ENCODE measurements at regions not wholly inside any gene's neighbourhood (a gene's known extent, or its start where the extent isn't known, plus 50 kb on each side); places are given as distances from the start of the nearest gene placed in this dataset.

DNA sequence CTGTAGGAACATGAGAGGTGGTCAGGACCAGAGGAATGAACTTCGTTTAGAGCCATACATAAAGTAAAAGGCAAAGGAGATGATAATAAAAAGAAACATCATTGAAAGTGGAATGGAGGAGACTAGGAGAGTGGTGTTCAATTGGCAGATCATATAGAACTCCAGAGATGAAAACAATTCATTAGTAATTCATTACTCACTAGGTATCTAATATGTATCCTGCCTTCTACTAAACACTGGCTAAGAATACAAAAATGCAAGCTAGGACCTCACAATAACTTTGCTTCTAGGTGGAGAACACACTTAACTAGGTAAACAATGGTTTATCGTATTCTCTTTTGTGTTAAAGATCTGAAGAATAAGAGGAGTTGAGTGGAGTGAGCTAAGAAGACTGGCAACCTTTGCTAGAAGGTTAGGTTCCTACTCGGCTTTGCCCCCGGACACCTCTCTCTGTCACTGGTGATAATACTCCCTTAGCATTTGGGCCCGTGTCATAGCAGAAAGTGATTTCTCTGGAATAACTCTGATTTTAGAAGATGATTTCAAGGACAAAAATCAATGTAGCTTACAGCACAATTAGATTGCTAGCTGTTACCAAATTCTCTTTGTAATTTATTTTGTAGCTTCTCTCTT, 88.6 kb upstream of the IFNE start:
- H3K4me3 ChIP-seq (replicated peaks; ENCODE audit: low read depth, low read length): no peak overlapping the region
- TF ChIP-seq CTCF (IDR thresholded peaks at IDR 0.05; ENCODE audit: low read length, missing control alignments): no peak
- no peak for DNase-seq (ENCODE audit: low read depth)

GRCh38 chr9:21574261-21574660, 92.1 kb upstream of the IFNE start:
- TF ChIP-seq CTCF (IDR thresholded peaks at IDR 0.05; ENCODE audit: low read length, missing control alignments): no peak
- H3K4me3 ChIP-seq (replicated peaks; ENCODE audit: low read depth, low read length): no peak overlapping the region
- DNase-seq (ENCODE audit: low read depth): no peak

DNA sequence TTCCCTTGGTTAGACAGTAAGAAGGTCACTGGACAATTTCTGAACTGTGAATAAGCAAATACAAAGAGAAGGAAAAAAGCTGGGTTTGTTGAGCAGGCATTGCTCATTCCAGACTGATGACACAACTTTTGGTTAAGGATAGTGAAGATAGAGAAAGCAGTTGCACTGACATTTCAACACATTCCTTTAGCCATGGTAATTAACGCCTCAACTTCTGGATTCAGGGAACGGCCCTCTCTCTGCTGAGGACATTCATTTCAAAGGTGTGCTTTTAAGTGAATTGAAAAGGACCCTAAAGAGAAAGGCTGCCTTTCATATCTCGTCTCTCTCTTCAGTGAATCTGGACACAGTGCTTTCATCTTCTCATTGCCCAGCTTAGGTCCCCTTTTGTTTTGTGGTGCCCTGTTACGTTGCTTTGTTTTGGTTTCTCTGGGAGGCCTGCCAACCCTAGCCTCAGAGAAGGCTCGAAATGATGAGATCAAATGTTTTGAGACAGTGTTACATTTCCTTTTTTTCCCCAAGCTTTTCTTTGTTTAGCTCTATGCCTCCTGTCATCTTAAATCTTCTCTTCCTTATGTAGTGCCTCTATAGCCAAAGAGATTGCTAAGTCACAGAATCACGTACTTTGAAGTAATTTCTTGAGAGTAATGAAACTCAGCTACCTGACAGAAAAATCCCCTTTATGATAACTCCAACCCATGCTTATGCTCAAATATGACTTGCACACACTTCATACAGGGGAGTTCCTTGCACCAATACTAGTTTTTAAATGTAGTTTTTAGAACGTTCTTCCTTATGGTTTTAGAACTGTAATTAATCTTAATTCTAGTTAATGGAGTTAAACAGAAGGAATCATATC, 94.4 kb upstream of the IFNE start:
- peak overlapping the region; percentile 41 for H3K4me3 ChIP-seq (replicated peaks; ENCODE audit: low read depth, low read length)
- peak; percentile 94 for DNase-seq (ENCODE audit: low read depth)
- TF ChIP-seq CTCF (IDR thresholded peaks at IDR 0.05; ENCODE audit: low read length, missing control alignments): no peak

- peak; percentile 22 for DNase-seq (ENCODE audit: low read depth)
- no peak for TF ChIP-seq CTCF (IDR thresholded peaks at IDR 0.05; ENCODE audit: low read length, missing control alignments)
- no peak overlapping the region for H3K4me3 ChIP-seq (replicated peaks; ENCODE audit: low read depth, low read length)
Observed at GRCh38 chr9:21579247-21579671, 97.1 kb upstream of the IFNE start.

DNA sequence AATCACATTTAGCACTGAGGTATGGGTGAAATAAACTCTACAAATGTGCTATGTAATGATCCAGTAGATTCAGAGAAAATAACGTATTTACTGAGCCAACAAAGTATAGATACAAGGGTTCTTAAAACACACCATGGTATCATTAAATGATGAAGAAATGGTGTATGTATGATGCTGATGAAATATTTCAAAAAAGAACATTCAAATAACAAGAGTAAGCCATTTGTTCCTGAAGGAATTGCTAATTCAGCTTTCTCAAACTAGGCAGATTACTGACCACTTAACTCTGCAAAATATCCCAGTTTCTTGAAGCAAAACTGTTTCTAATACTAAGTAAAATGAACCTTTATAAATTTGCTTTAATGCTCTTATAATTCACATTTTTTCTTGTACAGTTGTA, 97.6 kb upstream of the IFNE start:
- no peak for TF ChIP-seq CTCF (IDR thresholded peaks at IDR 0.05; ENCODE audit: low read length, missing control alignments)
- no peak overlapping the region for H3K4me3 ChIP-seq (replicated peaks; ENCODE audit: low read depth, low read length)

GRCh38 chr9:21580636-21581378, 98.7 kb upstream of the IFNE start:
- no peak overlapping the region for H3K4me3 ChIP-seq (replicated peaks; ENCODE audit: low read depth, low read length)
- DNase-seq (ENCODE audit: low read depth): no peak
- no peak for TF ChIP-seq CTCF (IDR thresholded peaks at IDR 0.05; ENCODE audit: low read length, missing control alignments)

More for the DNA sequence above, 97.6 kb upstream of the IFNE start:
- no peak for DNase-seq (ENCODE audit: low read depth)
